PC-3 (cell line): ENCODE measurements at regions not wholly inside any gene's neighbourhood (a gene's known extent, or its start where the extent isn't known, plus 50 kb on each side); places are given as distances from the start of the nearest gene placed in this dataset.

Source experiments
- EZH2phosphoT487 ChIP-seq: fragments of 300-600 bp; sonication (generic); IDR thresholded peaks from 2 replicates; pipeline ENCODE4 v1.6.1; 2018; ENCODE audit warnings: mild to moderate bottlenecking, antibody characterized with exemption, low read length, borderline replicate concordance
- TF ChIP-seq, protein P1 (sequence below): fragments of 300-600 bp; sonication (generic); conservative IDR thresholded peaks from 2 replicates; pipeline ENCODE4 v1.5.1; 2017; ENCODE audit warnings: antibody characterized with exemption, low read depth, mild to moderate bottlenecking, low read length

GRCh38 chr3:135368781-135369180 lies 573.7 kb downstream of the EPHB1 start:
- TF ChIP-seq EZH2phosphoT487, result no peak
- TF ChIP-seq, protein P1, sequence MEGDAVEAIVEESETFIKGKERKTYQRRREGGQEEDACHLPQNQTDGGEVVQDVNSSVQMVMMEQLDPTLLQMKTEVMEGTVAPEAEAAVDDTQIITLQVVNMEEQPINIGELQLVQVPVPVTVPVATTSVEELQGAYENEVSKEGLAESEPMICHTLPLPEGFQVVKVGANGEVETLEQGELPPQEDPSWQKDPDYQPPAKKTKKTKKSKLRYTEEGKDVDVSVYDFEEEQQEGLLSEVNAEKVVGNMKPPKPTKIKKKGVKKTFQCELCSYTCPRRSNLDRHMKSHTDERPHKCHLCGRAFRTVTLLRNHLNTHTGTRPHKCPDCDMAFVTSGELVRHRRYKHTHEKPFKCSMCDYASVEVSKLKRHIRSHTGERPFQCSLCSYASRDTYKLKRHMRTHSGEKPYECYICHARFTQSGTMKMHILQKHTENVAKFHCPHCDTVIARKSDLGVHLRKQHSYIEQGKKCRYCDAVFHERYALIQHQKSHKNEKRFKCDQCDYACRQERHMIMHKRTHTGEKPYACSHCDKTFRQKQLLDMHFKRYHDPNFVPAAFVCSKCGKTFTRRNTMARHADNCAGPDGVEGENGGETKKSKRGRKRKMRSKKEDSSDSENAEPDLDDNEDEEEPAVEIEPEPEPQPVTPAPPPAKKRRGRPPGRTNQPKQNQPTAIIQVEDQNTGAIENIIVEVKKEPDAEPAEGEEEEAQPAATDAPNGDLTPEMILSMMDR, result no peak
